BE2C (cell line): ENCODE measurements at regions not wholly inside any gene's neighbourhood (a gene's known extent, or its start where the extent isn't known, plus 50 kb on each side); places are given as distances from the start of the nearest gene placed in this dataset.

Source experiments
- DNase-seq: peaks from one replicate; pipeline ENCODE4 v3.0.0-alpha.2; 2020
- H3K27me3 ChIP-seq: fragments of 250-450 bp; sonication (Bioruptor Pico); 2 replicates; pipeline ENCODE4 v1.5.1; 2020; ENCODE audit warnings: mild to moderate bottlenecking
- H3K36me3 ChIP-seq: fragments of 250-450 bp; sonication (Bioruptor Pico); 2 replicates; pipeline ENCODE4 v1.5.1; 2020; ENCODE audit warnings: mild to moderate bottlenecking
- H3K4me1 ChIP-seq: fragments of 250-450 bp; sonication (Bioruptor Pico); 2 replicates; pipeline ENCODE4 v1.5.1; 2020
- H3K4me3 ChIP-seq: 2 replicates; pipeline ENCODE4 v1.5.1; 2011; ENCODE audit warnings: low read depth, low read length
- H3K9me3 ChIP-seq: fragments of 250-450 bp; sonication (Bioruptor Pico); 2 replicates; pipeline ENCODE4 v1.5.1; 2020
- TF ChIP-seq, protein P1 (sequence below): IDR thresholded peaks from 2 replicates; pipeline ENCODE4 v1.5.1; 2012; ENCODE audit warnings: mild to moderate bottlenecking, low read depth, low read length

DNA sequence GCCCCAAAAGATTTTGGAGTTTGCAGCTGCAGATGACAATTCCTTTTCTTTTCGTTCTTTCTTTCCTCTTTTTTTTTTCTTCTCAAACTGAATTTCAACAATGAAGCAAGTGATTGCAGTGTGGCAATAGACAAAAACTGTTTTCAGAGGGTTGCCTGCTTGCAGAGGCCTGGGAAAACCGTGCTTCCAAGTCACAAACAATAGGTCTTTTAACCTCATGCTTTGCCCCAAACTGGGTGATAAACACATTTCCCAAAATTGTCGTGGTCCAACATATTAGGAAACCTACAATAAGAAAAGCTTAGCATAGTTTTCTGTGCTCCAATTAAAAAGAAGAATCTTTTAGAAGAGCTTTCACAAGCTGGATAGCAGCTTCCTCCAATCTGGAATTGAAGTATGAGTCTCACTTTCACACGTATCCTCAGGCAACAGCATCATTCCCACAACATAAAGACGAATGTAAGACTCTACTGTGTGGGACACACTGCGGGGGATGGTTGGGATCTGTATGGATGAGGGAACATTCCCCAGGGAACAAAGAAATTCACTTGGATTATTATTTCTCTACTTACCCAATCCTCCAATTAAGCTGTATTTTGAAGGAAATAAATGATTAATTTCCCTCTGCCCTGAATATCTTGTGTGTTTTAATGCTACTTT is 656.1 kb downstream of the RNF144A start:
- TF ChIP-seq, protein P1, sequence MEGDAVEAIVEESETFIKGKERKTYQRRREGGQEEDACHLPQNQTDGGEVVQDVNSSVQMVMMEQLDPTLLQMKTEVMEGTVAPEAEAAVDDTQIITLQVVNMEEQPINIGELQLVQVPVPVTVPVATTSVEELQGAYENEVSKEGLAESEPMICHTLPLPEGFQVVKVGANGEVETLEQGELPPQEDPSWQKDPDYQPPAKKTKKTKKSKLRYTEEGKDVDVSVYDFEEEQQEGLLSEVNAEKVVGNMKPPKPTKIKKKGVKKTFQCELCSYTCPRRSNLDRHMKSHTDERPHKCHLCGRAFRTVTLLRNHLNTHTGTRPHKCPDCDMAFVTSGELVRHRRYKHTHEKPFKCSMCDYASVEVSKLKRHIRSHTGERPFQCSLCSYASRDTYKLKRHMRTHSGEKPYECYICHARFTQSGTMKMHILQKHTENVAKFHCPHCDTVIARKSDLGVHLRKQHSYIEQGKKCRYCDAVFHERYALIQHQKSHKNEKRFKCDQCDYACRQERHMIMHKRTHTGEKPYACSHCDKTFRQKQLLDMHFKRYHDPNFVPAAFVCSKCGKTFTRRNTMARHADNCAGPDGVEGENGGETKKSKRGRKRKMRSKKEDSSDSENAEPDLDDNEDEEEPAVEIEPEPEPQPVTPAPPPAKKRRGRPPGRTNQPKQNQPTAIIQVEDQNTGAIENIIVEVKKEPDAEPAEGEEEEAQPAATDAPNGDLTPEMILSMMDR, result no peak
- no peaks in the 10 kb centered on the region for H3K4me1 ChIP-seq
- DNase-seq, result no peak
- no peaks in the 10 kb centered on the region for H3K27me3 ChIP-seq
- H3K9me3 ChIP-seq, result no peaks in the 10 kb centered on the region
- H3K36me3 ChIP-seq, result no peaks in the 10 kb centered on the region
- H3K4me3 ChIP-seq, result no peak overlapping the region

DNA sequence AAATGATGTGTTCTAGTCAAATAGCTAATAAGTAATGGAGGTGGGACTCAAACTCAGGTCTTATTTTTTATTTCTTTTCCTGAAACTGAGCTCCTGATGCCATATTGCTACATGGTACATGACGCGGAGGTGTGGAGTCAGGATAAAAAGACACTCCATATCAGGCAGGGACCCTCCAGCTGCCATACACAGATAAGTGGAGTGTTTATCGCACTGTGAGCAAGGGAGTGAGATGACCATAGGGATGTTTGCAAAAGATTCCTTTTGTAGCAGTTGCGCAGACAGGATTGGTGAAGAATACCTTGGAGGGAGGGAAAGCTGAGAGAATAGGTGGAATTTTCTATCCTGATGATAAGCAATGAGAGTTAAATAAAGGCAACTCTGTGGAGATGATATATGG is 657.2 kb downstream of the RNF144A start:
- H3K9me3 ChIP-seq, result no peaks in the 10 kb centered on the region

DNA sequence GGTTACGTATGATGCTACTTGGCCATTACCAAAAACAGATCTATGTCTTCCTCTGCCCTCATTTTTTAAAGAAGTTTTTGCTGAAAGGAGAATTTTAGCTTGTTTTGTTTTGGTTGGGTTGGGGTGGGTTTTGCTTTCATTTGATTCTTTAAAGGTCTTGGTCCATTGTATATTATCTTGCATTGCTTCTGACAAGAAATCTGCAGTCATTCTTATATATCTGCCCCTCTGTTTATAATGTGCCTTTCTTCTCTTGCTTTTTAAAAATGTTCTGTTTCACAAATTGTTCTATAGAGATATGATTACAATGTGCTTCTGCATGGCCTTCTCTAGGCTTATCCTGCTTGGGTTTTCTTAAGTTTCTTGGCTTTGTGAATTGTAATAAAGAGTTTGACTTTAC is 660.6 kb downstream of the RNF144A start:
- H3K4me1 ChIP-seq, result no peaks in the 10 kb centered on the region
- no peaks in the 10 kb centered on the region for H3K27me3 ChIP-seq
- no peak overlapping the region for H3K4me3 ChIP-seq
- TF ChIP-seq, protein P1, result no peak
- no peak for DNase-seq
- no peaks in the 10 kb centered on the region for H3K9me3 ChIP-seq
- no peaks in the 10 kb centered on the region for H3K36me3 ChIP-seq

More for the DNA sequence above, 657.2 kb downstream of the RNF144A start:
- no peaks in the 10 kb centered on the region for H3K4me1 ChIP-seq
- H3K27me3 ChIP-seq, result no peaks in the 10 kb centered on the region
- H3K36me3 ChIP-seq, result no peaks in the 10 kb centered on the region
- TF ChIP-seq, protein P1, result no peak
- DNase-seq, result no peak
- no peak overlapping the region for H3K4me3 ChIP-seq

DNA sequence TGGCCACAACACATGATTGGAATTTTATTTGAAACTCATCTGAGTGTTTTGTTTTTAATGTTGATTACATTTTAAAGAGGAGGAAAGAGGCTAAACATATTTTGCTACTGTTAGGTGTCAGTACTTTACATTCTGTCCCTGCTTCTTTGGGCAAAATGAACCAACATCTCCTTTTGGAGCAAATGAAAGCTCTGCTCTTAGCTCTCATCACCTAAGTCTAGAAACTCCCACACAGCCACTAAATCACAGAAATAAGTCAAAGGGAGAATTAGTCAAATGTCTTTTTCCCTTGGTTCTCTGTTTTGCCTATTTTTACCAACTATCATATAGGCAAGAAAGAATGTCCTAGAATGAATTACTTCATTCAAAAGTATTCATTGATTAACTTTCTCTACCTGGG is 666.8 kb downstream of the RNF144A start:
- no peaks in the 10 kb centered on the region for H3K36me3 ChIP-seq
- no peaks in the 10 kb centered on the region for H3K9me3 ChIP-seq
- H3K4me1 ChIP-seq, result no peaks in the 10 kb centered on the region
- H3K27me3 ChIP-seq, result no peaks in the 10 kb centered on the region
- no peak for DNase-seq
- no peak overlapping the region for H3K4me3 ChIP-seq
- TF ChIP-seq, protein P1, result no peak

DNA sequence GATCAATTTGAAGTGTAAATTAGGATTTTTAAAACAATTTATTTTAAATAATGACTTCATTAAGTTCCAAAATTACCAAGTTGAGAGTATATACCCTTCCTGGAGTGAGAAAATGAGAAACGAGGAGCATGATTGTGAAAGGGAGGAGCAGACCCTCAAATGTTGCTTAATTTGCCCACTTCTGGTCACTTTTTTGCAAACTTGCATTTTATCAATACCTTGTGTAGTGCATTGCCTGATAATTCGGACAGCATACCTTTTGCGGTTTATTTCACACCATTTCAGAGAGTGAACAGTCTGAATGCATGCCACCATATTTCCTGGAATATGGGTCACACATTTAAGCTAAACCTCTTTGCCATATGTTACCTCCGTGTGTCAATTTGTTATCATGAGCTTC is 669.7 kb downstream of the RNF144A start:
- no peaks in the 10 kb centered on the region for H3K27me3 ChIP-seq
- no peaks in the 10 kb centered on the region for H3K36me3 ChIP-seq
- no peak overlapping the region for H3K4me3 ChIP-seq
- no peaks in the 10 kb centered on the region for H3K4me1 ChIP-seq
- DNase-seq, result no peak
- H3K9me3 ChIP-seq, result no peaks in the 10 kb centered on the region; the same call in 1 of the 2 replicates
- TF ChIP-seq, protein P1, result no peak

DNA sequence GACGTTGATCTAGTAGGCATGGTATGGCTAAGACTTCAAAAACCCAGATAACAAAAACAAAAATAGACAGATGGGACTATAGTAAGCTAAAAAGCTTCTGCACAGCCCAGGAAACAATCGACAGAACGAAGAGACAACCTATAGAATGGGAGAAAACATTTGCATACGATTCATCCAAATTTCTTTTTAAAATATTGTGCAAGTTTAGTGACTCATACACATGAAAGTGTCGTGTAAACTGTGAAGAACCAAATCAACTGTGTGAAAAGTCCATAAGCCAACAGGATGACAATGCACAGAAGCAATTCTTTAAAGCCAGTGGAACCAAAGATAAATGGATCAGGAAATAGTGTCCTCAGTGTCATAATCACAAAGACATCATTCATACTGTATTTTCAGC is 671.1 kb downstream of the RNF144A start:
- no peaks in the 10 kb centered on the region for H3K36me3 ChIP-seq
- no peaks in the 10 kb centered on the region for H3K4me1 ChIP-seq
- H3K4me3 ChIP-seq, result no peak overlapping the region
- no peaks in the 10 kb centered on the region; the same call in 1 of the 2 replicates for H3K9me3 ChIP-seq
- TF ChIP-seq, protein P1, result no peak
- no peaks in the 10 kb centered on the region for H3K27me3 ChIP-seq
- DNase-seq, result no peak
